HepG2 (cell line): ENCODE measurements at regions not wholly inside any gene's neighbourhood (a gene's known extent, or its start where the extent isn't known, plus 50 kb on each side); places are given as distances from the start of the nearest gene placed in this dataset.

Experiments used
- DNMT1 ChIP-seq: sonication (generic); formaldehyde crosslinking; IDR thresholded peaks from 2 replicates; pipeline ENCODE4 v1.5.1; 2020; ENCODE audit warnings: mild to moderate bottlenecking, missing genetic modification reagents
- GMEB2 ChIP-seq: IDR thresholded peaks from 2 replicates; pipeline ENCODE4 v1.6.1; 2016; ENCODE audit warnings: missing biosample characterization, missing genetic modification reagents, low read depth
- KDM2A ChIP-seq: sonication (generic); formaldehyde crosslinking; IDR thresholded peaks from 2 replicates; pipeline ENCODE4 v1.4.0; 2020; ENCODE audit warnings: low read depth, missing genetic modification reagents, borderline replicate concordance
- RNF219 ChIP-seq: sonication (generic); formaldehyde crosslinking; IDR thresholded peaks from 2 replicates; pipeline ENCODE4 v1.5.0; 2020; ENCODE audit warnings: mild to moderate bottlenecking, missing genetic modification reagents
- SMYD3 ChIP-seq: sonication (generic); formaldehyde crosslinking; IDR thresholded peaks from 2 replicates; pipeline ENCODE4 v1.8.1; 2023; ENCODE audit warnings: mild to moderate bottlenecking, missing genetic modification reagents
- SRY ChIP-seq: sonication (generic); formaldehyde crosslinking; IDR thresholded peaks from 2 replicates; pipeline ENCODE4 v1.8.0; 2022; ENCODE audit warnings: mild to moderate bottlenecking, missing genetic modification reagents
- ZNF24 ChIP-seq: fragments of 450-650 bp; IDR thresholded peaks from 2 replicates; pipeline ENCODE4 v1.6.1; 2017; ENCODE audit warnings: antibody characterized with exemption, mild to moderate bottlenecking
- ZNF253 ChIP-seq: sonication (generic); formaldehyde crosslinking; IDR thresholded peaks from 2 replicates; pipeline ENCODE4 v1.8.0; 2022; ENCODE audit warnings: mild to moderate bottlenecking, missing genetic modification reagents, borderline replicate concordance
- ZNF713 ChIP-seq: sonication (generic); formaldehyde crosslinking; IDR thresholded peaks from 2 replicates; pipeline ENCODE4 v1.4.0; 2020; ENCODE audit warnings: mild to moderate bottlenecking, missing genetic modification reagents
- ZNF800 ChIP-seq: sonication (generic); formaldehyde crosslinking; IDR thresholded peaks from 2 replicates; pipeline ENCODE4 v1.4.0; 2020; ENCODE audit warnings: missing genetic modification reagents

- TF ChIP-seq GMEB2 (CRISPR knock-in tag) (no peak), KDM2A (CRISPR knock-in tag) (no peak), SMYD3 (CRISPR knock-in tag) (no peak), SRY (no peak), ZNF24 (no peak), ZNF800 (CRISPR knock-in tag) (no peak), ZNF713 (no peak), DNMT1 (CRISPR knock-in tag) (no peak), ZNF253 (no peak), RNF219 (CRISPR knock-in tag) (no peak)
These were observed 1101.7 kb upstream of the EYS start (continued) for GRCh38 chr6:66808771-66809170.
